CD4-positive, alpha-beta T cell (primary cell): ENCODE measurements at regions not wholly inside any gene's neighbourhood (a gene's known extent, or its start where the extent isn't known, plus 50 kb on each side); places are given as distances from the start of the nearest gene placed in this dataset.

Experiments
- ATAC-seq: fragments of 200-7000 bp; cut with Tn5 transposase; one replicate; pipeline ENCODE4 v1.10.0; 2022; ENCODE audit warnings: mild to moderate bottlenecking; ENCODE audit not compliant: poor library complexity
- CTCF ChIA-PET: fragments of 350-600 bp; sonication (Branson Sonifier 250); formaldehyde crosslinking; loops from one replicate; lab custom pipeline; 2021; ENCODE audit warnings: antibody characterized with exemption, inconsistent platforms; lab: Charles Lee
- POLR2A ChIA-PET: fragments of 350-600 bp; sonication (Branson Sonifier 250); formaldehyde crosslinking; loops from one replicate; lab custom pipeline; 2021; ENCODE audit warnings: antibody characterized with exemption, inconsistent platforms; lab: Charles Lee
- DNase-seq, 14 experiments: peaks; one replicate each; pipeline ENCODE4 v3.0.0-alpha.2; 2013 to 2020; ENCODE audit warnings: mixed read lengths in 2 of 14
- H3K27ac ChIP-seq, 2 donors: one replicate each; pipeline versions ENCODE4 v1.5.1 to v1.7.0; 2013; ENCODE audit warnings: low read length in 2 of 2, low read depth in 1 of 2, mild to moderate bottlenecking in 1 of 2
- H3K27me3 ChIP-seq, 2 experiments: 1 replicate in 1 of 2; 2 replicates in 1 of 2; pipeline versions ENCODE4 v1.6.1 to v1.7.0; 2013; ENCODE audit warnings: low read length in 2 of 2, control low read depth in 1 of 2, mild to moderate bottlenecking in 1 of 2, moderate library complexity in 1 of 2; ENCODE audit not compliant: insufficient read depth in 2 of 2, control insufficient read depth in 1 of 2
- H3K36me3 ChIP-seq: one replicate; pipeline ENCODE4 v1.6.1; 2013; ENCODE audit warnings: low read length, control low read depth; ENCODE audit not compliant: insufficient read depth
- H3K4me1 ChIP-seq: one replicate; pipeline ENCODE4 v1.6.1; 2013; ENCODE audit warnings: low read length, control low read depth; ENCODE audit not compliant: insufficient read depth
- H3K4me3 ChIP-seq: one replicate; pipeline ENCODE4 v1.5.1; 2013; ENCODE audit warnings: mild to moderate bottlenecking, low read length, moderate library complexity
- H3K9me3 ChIP-seq, 2 experiments: 1 replicate in 1 of 2; 2 replicates in 1 of 2; pipeline versions ENCODE4 v1.6.1 to v1.7.0; 2013; ENCODE audit warnings: low read length in 2 of 2, mild to moderate bottlenecking in 2 of 2, control low read depth in 1 of 2, moderate library complexity in 1 of 2; ENCODE audit not compliant: control insufficient read depth in 1 of 2, insufficient read depth in 1 of 2
- H3K27ac Mint-ChIP-seq: one replicate; pipeline ENCODE4 v1.8.0; 2020; ENCODE audit warnings: mixed read lengths
- H3K27me3 Mint-ChIP-seq: one replicate; pipeline ENCODE4 v1.8.0; 2021; ENCODE audit warnings: mixed read lengths
- H3K36me3 Mint-ChIP-seq: one replicate; pipeline ENCODE4 v1.8.0; 2021; ENCODE audit warnings: low read depth, mixed read lengths
- H3K4me1 Mint-ChIP-seq: one replicate; pipeline ENCODE4 v1.8.0; 2021; ENCODE audit warnings: low read depth, mixed read lengths
- H3K4me3 Mint-ChIP-seq: one replicate; pipeline ENCODE4 v1.8.0; 2020; ENCODE audit warnings: mild to moderate bottlenecking, mixed read lengths
- H3K9me3 Mint-ChIP-seq: one replicate; pipeline ENCODE4 v1.8.0; 2020; ENCODE audit warnings: mixed read lengths
- CTCF ChIP-seq: fragments of 200-600 bp; IDR thresholded peaks from one replicate; pipeline ENCODE4 v1.8.0; 2022; ENCODE audit warnings: antibody characterized with exemption, mild to moderate bottlenecking
- intact Hi-C, 2 experiments: fragments of 100-400 bp; cut with DNase I in 1 of 2; cut with micrococcal nuclease in 1 of 2; formaldehyde crosslinking; loops; one replicate each; pipeline versions ENCODE4 v1.15.1 to v1.9.0; 2023 to 2025; cut with DNase I, micrococcal nuclease

- Histone ChIP-seq H3K4me3 (no peak overlapping the region), H3K27me3 (no peaks in the 10 kb centered on the region), H3K36me3 (no peaks in the 10 kb centered on the region), H3K9me3 (no peaks in the 10 kb centered on the region), H3K4me1 (no peaks in the 10 kb centered on the region), H3K27ac (no peak overlapping the region)
- H3K27ac Mint-ChIP-seq = no peak overlapping the region
- TF ChIP-seq CTCF = no peak
- ChIA-PET POLR2A (no interaction called here), CTCF (no interaction called here)
- H3K36me3 Mint-ChIP-seq = no peaks in the 10 kb centered on the region
- H3K27me3 Mint-ChIP-seq = no peaks in the 10 kb centered on the region
- no peaks in the 10 kb centered on the region for H3K9me3 Mint-ChIP-seq
- intact Hi-C loops = no loop called here
- DNase-seq = no peak
- H3K4me1 Mint-ChIP-seq = no peaks in the 10 kb centered on the region
- H3K4me3 Mint-ChIP-seq = no peak overlapping the region
- ATAC-seq = no peak
Observed at GRCh38 chr2:38145236-38145635, 69.3 kb upstream of the CYP1B1 start.

DNA sequence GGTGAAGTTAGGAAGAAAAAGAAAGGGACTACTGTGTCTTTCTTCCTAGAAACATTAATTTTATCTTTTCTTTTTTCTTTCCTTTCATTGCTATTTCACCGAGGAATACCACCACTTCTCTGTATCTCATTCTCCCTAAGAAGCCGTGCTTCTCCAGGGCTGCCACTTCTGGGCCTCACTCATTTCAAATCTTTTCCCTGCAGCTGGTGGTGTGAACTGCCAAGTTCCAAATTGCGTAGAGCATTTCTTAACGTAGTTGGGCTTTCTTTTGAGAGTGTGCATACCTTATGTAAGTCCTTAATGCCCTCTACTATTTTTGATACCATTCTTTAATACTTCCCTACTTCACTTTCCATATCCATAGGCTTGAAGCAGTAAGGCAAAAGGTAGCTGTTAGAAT is 66.7 kb upstream of the CYP1B1 start:
- CTCF ChIA-PET = no interaction called here
- no peak overlapping the region for H3K27ac Mint-ChIP-seq
- no peak overlapping the region for H3K4me3 ChIP-seq
- H3K4me1 Mint-ChIP-seq = no peaks in the 10 kb centered on the region
- peaks cover 0 to 5% of the 10 kb centered on the region in 2 experiments for H3K27me3 ChIP-seq
- H3K4me1 ChIP-seq = no peaks in the 10 kb centered on the region
- peaks cover 6% of the 10 kb centered on the region for H3K27me3 Mint-ChIP-seq
- no peaks in the 10 kb centered on the region for H3K36me3 ChIP-seq
- H3K9me3 ChIP-seq = peaks cover 0 to 6% of the 10 kb centered on the region in 2 experiments
- no peaks in the 10 kb centered on the region for H3K9me3 Mint-ChIP-seq
- POLR2A ChIA-PET = no interaction called here
- ATAC-seq = no peak
- no peak for DNase-seq
- no peak overlapping the region for H3K4me3 Mint-ChIP-seq
- intact Hi-C loops = no loop called here
- no peaks in the 10 kb centered on the region for H3K36me3 Mint-ChIP-seq
- H3K27ac ChIP-seq = no peak overlapping the region
- no peak for TF ChIP-seq CTCF

DNA sequence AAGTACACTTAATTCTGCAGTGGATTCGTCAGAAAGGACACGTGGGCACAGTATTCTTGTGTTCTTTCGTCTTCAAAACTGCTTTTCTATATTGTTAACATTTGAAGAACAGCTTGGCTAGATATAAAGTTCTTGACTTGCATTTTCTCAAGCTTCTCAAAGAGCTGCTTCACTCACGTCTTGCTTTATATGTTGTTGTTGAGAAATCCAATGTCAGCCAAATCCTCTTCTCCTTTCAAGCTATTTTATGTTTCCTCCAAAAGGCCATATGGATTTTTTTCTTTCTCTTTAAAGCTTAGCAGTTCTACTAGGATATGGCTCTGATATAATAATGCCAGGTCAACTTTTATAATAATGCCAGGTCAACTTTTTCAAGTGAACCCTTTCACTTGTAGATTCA is 65.5 kb upstream of the CYP1B1 start:
- intact Hi-C loops = no loop called here
- Histone ChIP-seq H3K4me3 (no peak overlapping the region), H3K27me3 (peaks cover 0 to 5% of the 10 kb centered on the region in 2 experiments), H3K36me3 (no peaks in the 10 kb centered on the region), H3K4me1 (no peaks in the 10 kb centered on the region), H3K27ac (no peak overlapping the region), H3K9me3 (peaks cover 0 to 6% of the 10 kb centered on the region in 2 experiments)
- Mint-ChIP-seq H3K36me3 (no peaks in the 10 kb centered on the region), H3K27me3 (peaks cover 6% of the 10 kb centered on the region), H3K4me3 (no peak overlapping the region), H3K27ac (no peak overlapping the region), H3K9me3 (no peaks in the 10 kb centered on the region), H3K4me1 (no peaks in the 10 kb centered on the region)
- ChIA-PET POLR2A (no interaction called here), CTCF (no interaction called here)
- ATAC-seq (no peak), DNase-seq (no peak)
- no peak for TF ChIP-seq CTCF
